OCI-LY1 (cell line): ENCODE measurements at regions not wholly inside any gene's neighbourhood (a gene's known extent, or its start where the extent isn't known, plus 50 kb on each side); places are given as distances from the start of the nearest gene placed in this dataset.
A peak's percentile ranks its signal among the peaks of the same experiment; 100 is the strongest.

ENCODE experiments used
- H2AFZ ChIP-seq: fragments of 200-600 bp; sonication (generic), shearing (Covaris generic); 2 replicates; pipeline ENCODE4 v1.6.0; 2014; ENCODE audit warnings: antibody characterized with exemption, mild to moderate bottlenecking, low read length
- H3F3A ChIP-seq: fragments of 200-600 bp; sonication (generic), shearing (Covaris generic); 2 replicates; pipeline ENCODE4 v1.6.0; 2014; ENCODE audit warnings: mild to moderate bottlenecking, antibody characterized with exemption, low read length, moderate library complexity; ENCODE audit not compliant: insufficient read depth
- H3K27ac ChIP-seq: fragments of 200-600 bp; sonication (generic); 2 replicates; pipeline ENCODE4 v1.5.1; 2014; ENCODE audit warnings: low read length, mixed run types, mild to moderate bottlenecking, low read depth; ENCODE audit not compliant: poor library complexity, severe bottlenecking
- H3K27me3 ChIP-seq: fragments of 200-600 bp; sonication (generic); 2 replicates; pipeline ENCODE4 v1.6.0; 2014; ENCODE audit warnings: antibody characterized with exemption, mild to moderate bottlenecking, low read length, moderate library complexity; ENCODE audit not compliant: insufficient read depth
- H3K36me3 ChIP-seq: fragments of 200-600 bp; sonication (generic); 2 replicates; pipeline ENCODE4 v1.6.1; 2014; ENCODE audit warnings: mild to moderate bottlenecking, antibody characterized with exemption, low read length, moderate library complexity, mixed read lengths; ENCODE audit not compliant: insufficient read depth
- H3K4me1 ChIP-seq: fragments of 200-600 bp; sonication (generic); 2 replicates; pipeline ENCODE4 v1.5.1; 2014; ENCODE audit warnings: mild to moderate bottlenecking, low read length, moderate library complexity; ENCODE audit not compliant: insufficient read depth, severe bottlenecking
- H3K4me2 ChIP-seq: fragments of 200-600 bp; sonication (generic), shearing (Covaris generic); 2 replicates; pipeline ENCODE4 v1.6.1; 2014; ENCODE audit warnings: low read length
- H3K4me3 ChIP-seq: fragments of 200-600 bp; sonication (generic); 2 replicates; pipeline ENCODE4 v1.5.1; 2014; ENCODE audit warnings: low read length, low read depth, mild to moderate bottlenecking, mixed read lengths; ENCODE audit not compliant: poor library complexity, severe bottlenecking
- H3K79me2 ChIP-seq: fragments of 200-600 bp; shearing (Covaris generic); 2 replicates; pipeline ENCODE4 v1.6.1; 2016; ENCODE audit warnings: mixed run types, low read length, mixed read lengths; ENCODE audit not compliant: insufficient read depth
- H3K9ac ChIP-seq: fragments of 200-600 bp; sonication (generic), shearing (Covaris generic); 2 replicates; pipeline ENCODE4 v1.6.1; 2014; ENCODE audit warnings: mild to moderate bottlenecking, low read length, mixed read lengths
- H3K9me2 ChIP-seq: fragments of 200-600 bp; sonication (generic), shearing (Covaris generic); 2 replicates; pipeline ENCODE4 v1.6.1; 2014; ENCODE audit warnings: low read depth, mild to moderate bottlenecking, low read length, mixed read lengths
- H3K9me3 ChIP-seq: fragments of 200-600 bp; shearing (Covaris generic); 2 replicates; pipeline ENCODE4 v1.6.1; 2014; ENCODE audit warnings: low read length, mixed read lengths
- H4K20me1 ChIP-seq: fragments of 200-600 bp; sonication (generic), shearing (Covaris generic); 2 replicates; pipeline ENCODE4 v1.6.0; 2016; ENCODE audit warnings: mild to moderate bottlenecking, low read length; ENCODE audit not compliant: insufficient read depth
- EZH2 ChIP-seq: fragments of 200-600 bp; sonication (generic), shearing (Covaris generic); IDR thresholded peaks from 2 replicates; pipeline ENCODE4 v1.8.0; 2017; ENCODE audit warnings: borderline replicate concordance, mixed run types, mild to moderate bottlenecking, antibody characterized with exemption, low read length, moderate library complexity, mixed read lengths
- TF ChIP-seq, protein P1 (sequence below): fragments of 200-600 bp; sonication (generic), shearing (Covaris generic); IDR thresholded peaks from 2 replicates; pipeline ENCODE4 v1.5.1; 2017; ENCODE audit warnings: mild to moderate bottlenecking, antibody characterized with exemption, low read length, moderate library complexity, mixed read lengths

DNA sequence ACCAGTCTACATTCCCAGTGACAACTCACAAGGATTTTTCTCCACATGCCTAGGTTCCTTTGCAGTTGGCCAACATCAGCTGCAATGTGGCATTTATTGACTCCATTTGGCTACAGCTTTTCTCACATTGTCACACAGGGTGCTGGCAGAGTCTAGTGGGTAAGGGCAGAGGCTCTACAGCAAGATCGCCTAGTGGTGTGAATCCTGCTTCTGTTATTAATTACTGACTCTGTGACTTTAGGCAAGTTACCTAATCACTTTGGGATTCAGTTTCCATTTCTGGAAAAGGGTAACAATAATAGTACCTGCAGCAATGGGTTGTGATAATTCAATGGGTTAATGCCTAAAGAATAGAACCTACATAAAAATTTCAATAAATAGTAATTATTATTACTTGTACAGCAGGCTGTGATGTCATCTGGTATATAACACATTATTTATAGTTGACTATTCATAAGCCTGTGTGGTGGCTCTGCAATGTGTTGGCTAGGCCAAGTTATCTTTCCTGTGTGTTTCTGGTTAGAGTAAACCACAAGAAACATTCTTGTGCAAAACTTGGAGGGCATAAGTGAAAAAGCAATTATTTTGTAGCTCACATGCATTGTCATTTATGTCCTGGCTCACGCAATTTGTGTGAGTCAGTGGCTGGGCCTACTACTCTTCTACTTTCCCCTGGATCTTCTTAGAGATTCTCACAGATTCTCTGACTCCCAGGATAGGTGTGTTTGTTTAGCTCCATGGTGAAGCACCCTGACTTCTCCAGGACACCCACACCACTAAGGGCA, 59.5 kb downstream of the PTGS2 start:
- H3F3A ChIP-seq = no peaks in the 10 kb centered on the region
- H3K4me2 ChIP-seq = no peak overlapping the region
- no peak overlapping the region for H3K9ac ChIP-seq
- no peaks in the 10 kb centered on the region for H3K79me2 ChIP-seq
- no peaks in the 10 kb centered on the region for H4K20me1 ChIP-seq
- H3K4me3 ChIP-seq = no peak overlapping the region
- no peak overlapping the region for H2AFZ ChIP-seq
- no peaks in the 10 kb centered on the region for H3K9me3 ChIP-seq
- no peak overlapping the region for H3K27ac ChIP-seq
- H3K36me3 ChIP-seq = no peaks in the 10 kb centered on the region
- H3K4me1 ChIP-seq = no peaks in the 10 kb centered on the region
- no peaks in the 10 kb centered on the region for H3K27me3 ChIP-seq
- TF ChIP-seq, protein P1, sequence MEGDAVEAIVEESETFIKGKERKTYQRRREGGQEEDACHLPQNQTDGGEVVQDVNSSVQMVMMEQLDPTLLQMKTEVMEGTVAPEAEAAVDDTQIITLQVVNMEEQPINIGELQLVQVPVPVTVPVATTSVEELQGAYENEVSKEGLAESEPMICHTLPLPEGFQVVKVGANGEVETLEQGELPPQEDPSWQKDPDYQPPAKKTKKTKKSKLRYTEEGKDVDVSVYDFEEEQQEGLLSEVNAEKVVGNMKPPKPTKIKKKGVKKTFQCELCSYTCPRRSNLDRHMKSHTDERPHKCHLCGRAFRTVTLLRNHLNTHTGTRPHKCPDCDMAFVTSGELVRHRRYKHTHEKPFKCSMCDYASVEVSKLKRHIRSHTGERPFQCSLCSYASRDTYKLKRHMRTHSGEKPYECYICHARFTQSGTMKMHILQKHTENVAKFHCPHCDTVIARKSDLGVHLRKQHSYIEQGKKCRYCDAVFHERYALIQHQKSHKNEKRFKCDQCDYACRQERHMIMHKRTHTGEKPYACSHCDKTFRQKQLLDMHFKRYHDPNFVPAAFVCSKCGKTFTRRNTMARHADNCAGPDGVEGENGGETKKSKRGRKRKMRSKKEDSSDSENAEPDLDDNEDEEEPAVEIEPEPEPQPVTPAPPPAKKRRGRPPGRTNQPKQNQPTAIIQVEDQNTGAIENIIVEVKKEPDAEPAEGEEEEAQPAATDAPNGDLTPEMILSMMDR = no peak
- no peaks in the 10 kb centered on the region for H3K9me2 ChIP-seq

- no peak overlapping the region for H3K4me3 ChIP-seq
Measured at GRCh38 chr1:186618401-186619170, 61.6 kb downstream of the PTGS2 start.

GRCh38 chr1:186617926-186618325, 62.3 kb downstream of the PTGS2 start:
- no peaks in the 10 kb centered on the region for H3K9me3 ChIP-seq
- no peaks in the 10 kb centered on the region for H3K4me1 ChIP-seq
- no peaks in the 10 kb centered on the region for H3K9me2 ChIP-seq
- no peaks in the 10 kb centered on the region for H3F3A ChIP-seq
- no peak overlapping the region for H3K27ac ChIP-seq
- no peak overlapping the region for H3K4me3 ChIP-seq
- no peaks in the 10 kb centered on the region for H3K79me2 ChIP-seq
- H3K27me3 ChIP-seq = no peaks in the 10 kb centered on the region
- H3K36me3 ChIP-seq = no peaks in the 10 kb centered on the region
- no peak overlapping the region for H3K4me2 ChIP-seq
- H3K9ac ChIP-seq = no peak overlapping the region
- TF ChIP-seq, protein P1 = no peak
- no peak for TF ChIP-seq EZH2
- no peaks in the 10 kb centered on the region for H4K20me1 ChIP-seq
- H2AFZ ChIP-seq = no peak overlapping the region

More at GRCh38 chr1:186618401-186619170, 61.6 kb downstream of the PTGS2 start:
- Histone ChIP-seq H3K27ac (no peak overlapping the region), H3K27me3 (no peaks in the 10 kb centered on the region), H3F3A (no peaks in the 10 kb centered on the region), H3K79me2 (no peaks in the 10 kb centered on the region), H3K36me3 (no peaks in the 10 kb centered on the region), H3K4me1 (no peaks in the 10 kb centered on the region), H3K9me3 (no peaks in the 10 kb centered on the region), H4K20me1 (no peaks in the 10 kb centered on the region), H3K4me2 (peak overlapping the region; percentile 56), H2AFZ (no peak overlapping the region), H3K9me2 (no peaks in the 10 kb centered on the region), H3K9ac (no peak overlapping the region)
- no peak for TF ChIP-seq EZH2
- TF ChIP-seq, protein P1 = no peak
